ENCODE measurements at regions not wholly inside any gene's neighbourhood (a gene's known extent, or its start where the extent isn't known, plus 50 kb on each side); places are given as distances from the start of the nearest gene placed in this dataset.

- no peak for ATAC-seq
- Histone ChIP-seq H3K27ac (no peak overlapping the region), H3K36me3 (no peaks in the 10 kb centered on the region), H3K4me3 (no peak overlapping the region), H3K27me3 (no peaks in the 10 kb centered on the region), H3K4me1 (no peaks in the 10 kb centered on the region), H3K9me3 (no peaks in the 10 kb centered on the region)
- no peak for DNase-seq
- TF ChIP-seq CTCF (IDR thresholded peaks at IDR 0.05), result no peak
- intact Hi-C loops (cut with DNase I), result no loop called here
These were observed 224.8 kb downstream of the KLF5 start for GRCh38 chr13:73283636-73284035.

GRCh38 chr13:73281746-73282145 lies 222.9 kb downstream of the KLF5 start:
- no peak for DNase-seq
- Histone ChIP-seq H3K27ac (no peak overlapping the region), H3K4me3 (no peak overlapping the region), H3K4me1 (no peaks in the 10 kb centered on the region), H3K9me3 (no peaks in the 10 kb centered on the region), H3K27me3 (no peaks in the 10 kb centered on the region), H3K36me3 (no peaks in the 10 kb centered on the region)
- no peak for ATAC-seq
- TF ChIP-seq CTCF (IDR thresholded peaks at IDR 0.05), result no peak
- intact Hi-C loops (cut with DNase I), result no loop called here

GRCh38 chr13:73278186-73278585 lies 219.4 kb downstream of the KLF5 start:
- Histone ChIP-seq H3K27me3 (no peaks in the 10 kb centered on the region), H3K9me3 (no peaks in the 10 kb centered on the region), H3K27ac (no peak overlapping the region), H3K36me3 (no peaks in the 10 kb centered on the region), H3K4me3 (no peak overlapping the region), H3K4me1 (no peaks in the 10 kb centered on the region)
- intact Hi-C loops (cut with DNase I), result no loop called here
- DNase-seq (no peak), ATAC-seq (no peak)
- TF ChIP-seq CTCF (IDR thresholded peaks at IDR 0.05), result no peak

- Histone ChIP-seq H3K36me3 (no peaks in the 10 kb centered on the region), H3K9me3 (no peaks in the 10 kb centered on the region), H3K27ac (no peak overlapping the region), H3K4me1 (no peaks in the 10 kb centered on the region), H3K27me3 (no peaks in the 10 kb centered on the region), H3K4me3 (no peak overlapping the region)
- TF ChIP-seq CTCF (IDR thresholded peaks at IDR 0.05), result no peak
- intact Hi-C loops (cut with DNase I), result no loop called here
- no peak for ATAC-seq
- no peak for DNase-seq
These were observed 216.4 kb downstream of the KLF5 start for GRCh38 chr13:73275163-73275562.

- no peaks in the 10 kb centered on the region for H3K27me3 ChIP-seq
- H3K4me1 ChIP-seq, result no peaks in the 10 kb centered on the region
- no peak overlapping the region for H3K27ac ChIP-seq
- no peak overlapping the region for H3K4me3 ChIP-seq
- no peak for TF ChIP-seq CTCF (IDR thresholded peaks at IDR 0.05)
- no peak for ATAC-seq
- intact Hi-C loops (cut with DNase I), result no loop called here
- no peaks in the 10 kb centered on the region for H3K36me3 ChIP-seq
- no peaks in the 10 kb centered on the region for H3K9me3 ChIP-seq
- DNase-seq, result no peak
These were observed 215.3 kb downstream of the KLF5 start for GRCh38 chr13:73274147-73274546.

- Histone ChIP-seq H3K27ac (no peak overlapping the region), H3K9me3 (no peaks in the 10 kb centered on the region), H3K36me3 (no peaks in the 10 kb centered on the region), H3K27me3 (no peaks in the 10 kb centered on the region), H3K4me3 (no peak overlapping the region), H3K4me1 (no peaks in the 10 kb centered on the region)
- DNase-seq (no peak), ATAC-seq (peak; percentile 70)
- no peak for TF ChIP-seq CTCF (IDR thresholded peaks at IDR 0.05)
- intact Hi-C loops (cut with DNase I), result no loop called here
These were observed 214.9 kb downstream of the KLF5 start for GRCh38 chr13:73273745-73274144.

All from upper lobe of right lung (tissue), 1 donor.